CD8-positive, alpha-beta memory T cell (primary cell): ENCODE measurements at regions not wholly inside any gene's neighbourhood (a gene's known extent, or its start where the extent isn't known, plus 50 kb on each side); places are given as distances from the start of the nearest gene placed in this dataset.
A peak's percentile ranks its signal among the peaks of the same experiment; 100 is the strongest.

ENCODE experiments used
- CTCF ChIA-PET: fragments of 350-600 bp; sonication (Branson Sonifier 250); formaldehyde crosslinking; loops from one replicate; lab custom pipeline; 2021; ENCODE audit warnings: antibody characterized with exemption; lab: Charles Lee
- POLR2A ChIA-PET: fragments of 350-600 bp; sonication (Branson Sonifier 250); formaldehyde crosslinking; loops from one replicate; lab custom pipeline; 2021; ENCODE audit warnings: antibody characterized with exemption; lab: Charles Lee
- DNase-seq, 5 donors: peaks; one replicate each; pipeline versions ENCODE4 v3.0.0 to v3.0.0-alpha.2; 2020 to 2022; ENCODE audit warnings: mixed read lengths in 1 of 5
- H3K27ac ChIP-seq: one replicate; pipeline ENCODE4 v1.7.0; 2013; ENCODE audit warnings: low read depth, mild to moderate bottlenecking, low read length, moderate library complexity
- H3K27me3 ChIP-seq: 2 replicates; pipeline ENCODE4 v1.7.0; 2013; ENCODE audit warnings: low read length, mild to moderate bottlenecking; ENCODE audit not compliant: insufficient read depth, poor library complexity, severe bottlenecking
- H3K36me3 ChIP-seq: 2 replicates; pipeline ENCODE4 v1.7.0; 2013; ENCODE audit warnings: mild to moderate bottlenecking, low read length, moderate library complexity; ENCODE audit not compliant: insufficient read depth
- H3K4me1 ChIP-seq: 2 replicates; pipeline ENCODE4 v1.7.0; 2013; ENCODE audit warnings: mild to moderate bottlenecking, low read length, moderate library complexity; ENCODE audit not compliant: insufficient read depth
- H3K4me3 ChIP-seq: 2 replicates; pipeline ENCODE4 v1.7.0; 2013; ENCODE audit warnings: mild to moderate bottlenecking, low read length
- H3K9me3 ChIP-seq: 2 replicates; pipeline ENCODE4 v1.7.0; 2013; ENCODE audit warnings: mild to moderate bottlenecking, low read length
- H3K27ac Mint-ChIP-seq, 8 donors: one replicate each; pipeline ENCODE4 v1.8.0; 2020 to 2021; ENCODE audit warnings: mixed read lengths in 8 of 8, mild to moderate bottlenecking in 6 of 8, inconsistent platforms in 3 of 8, moderate library complexity in 3 of 8
- H3K27me3 Mint-ChIP-seq, 2 donors: one replicate each; pipeline ENCODE4 v1.8.0; 2020 to 2021; ENCODE audit warnings: mixed read lengths in 2 of 2, mild to moderate bottlenecking in 1 of 2, moderate library complexity in 1 of 2
- H3K36me3 Mint-ChIP-seq, 3 donors: one replicate each; pipeline ENCODE4 v1.8.0; 2020 to 2021; ENCODE audit warnings: mixed read lengths in 3 of 3, inconsistent platforms in 1 of 3, mild to moderate bottlenecking in 1 of 3
- H3K4me1 Mint-ChIP-seq, 3 donors: one replicate each; pipeline ENCODE4 v1.8.0; 2020 to 2021; ENCODE audit warnings: mixed read lengths in 3 of 3, inconsistent platforms in 1 of 3, mild to moderate bottlenecking in 1 of 3
- H3K4me3 Mint-ChIP-seq, 7 donors: one replicate each; pipeline ENCODE4 v1.8.0; 2020 to 2021; ENCODE audit warnings: mixed read lengths in 7 of 7, mild to moderate bottlenecking in 6 of 7, moderate library complexity in 4 of 7, inconsistent platforms in 2 of 7
- H3K9me3 Mint-ChIP-seq, 5 donors: one replicate each; pipeline ENCODE4 v1.8.0; 2020 to 2022; ENCODE audit warnings: mixed read lengths in 5 of 5, mild to moderate bottlenecking in 3 of 5, moderate library complexity in 2 of 5, inconsistent platforms in 1 of 5

- Mint-ChIP-seq H3K36me3 (no peaks in the 10 kb centered on the region), H3K9me3 (no peaks in the 10 kb centered on the region), H3K4me3 (no peak overlapping the region), H3K27ac (no peak overlapping the region), H3K27me3 (peaks cover 0 to 6% of the 10 kb centered on the region in 2 donors), H3K4me1 (peaks cover 10 to 14% (median 12%) of the 10 kb centered on the region in 3 donors)
- H3K4me3 ChIP-seq: no peak overlapping the region
- H3K27me3 ChIP-seq: no peaks in the 10 kb centered on the region
- no peak overlapping the region for H3K27ac ChIP-seq
- no peaks in the 10 kb centered on the region for H3K36me3 ChIP-seq
- CTCF ChIA-PET: no interaction called here
- no peaks in the 10 kb centered on the region for H3K4me1 ChIP-seq
- POLR2A ChIA-PET: no interaction called here
- no peak for DNase-seq
- no peaks in the 10 kb centered on the region for H3K9me3 ChIP-seq
These were observed 55.9 kb upstream of the IL2 start for GRCh38 chr4:122512430-122512829.

- Mint-ChIP-seq H3K4me3 (peak overlapping the region in 4 of 7 donors; percentile 12 to 33 (median 28)), H3K4me1 (peaks cover 12 to 28% (median 21%) of the 10 kb centered on the region in 3 donors), H3K27me3 (peaks cover 0 to 5% of the 10 kb centered on the region in 2 donors), H3K27ac (peak overlapping the region in 4 of 8 donors; percentile 25 to 66 (median 44)), H3K9me3 (no peaks in the 10 kb centered on the region), H3K36me3 (no peaks in the 10 kb centered on the region)
- CTCF ChIA-PET: no interaction called here
- Histone ChIP-seq H3K4me3 (no peak overlapping the region), H3K36me3 (no peaks in the 10 kb centered on the region), H3K27ac (no peak overlapping the region), H3K4me1 (no peaks in the 10 kb centered on the region), H3K9me3 (no peaks in the 10 kb centered on the region), H3K27me3 (no peaks in the 10 kb centered on the region)
- POLR2A ChIA-PET: no interaction called here
- no peak for DNase-seq
These were observed 51.6 kb upstream of the IL2 start for GRCh38 chr4:122508083-122508482.
